Erythroblast (primary cell): ENCODE measurements at regions not wholly inside any gene's neighbourhood (a gene's known extent, or its start where the extent isn't known, plus 50 kb on each side); places are given as distances from the start of the nearest gene placed in this dataset.

ENCODE experiments used
- GATA1 ChIP-seq: IDR thresholded peaks from 2 replicates; pipeline ENCODE4 v1.6.1; 2011; ENCODE audit warnings: low read depth, mild to moderate bottlenecking, control low read depth, low read length, moderate library complexity
- POLR2A ChIP-seq: IDR thresholded peaks from 2 replicates; pipeline ENCODE4 v1.6.1; 2011; ENCODE audit warnings: mild to moderate bottlenecking, low read length

DNA sequence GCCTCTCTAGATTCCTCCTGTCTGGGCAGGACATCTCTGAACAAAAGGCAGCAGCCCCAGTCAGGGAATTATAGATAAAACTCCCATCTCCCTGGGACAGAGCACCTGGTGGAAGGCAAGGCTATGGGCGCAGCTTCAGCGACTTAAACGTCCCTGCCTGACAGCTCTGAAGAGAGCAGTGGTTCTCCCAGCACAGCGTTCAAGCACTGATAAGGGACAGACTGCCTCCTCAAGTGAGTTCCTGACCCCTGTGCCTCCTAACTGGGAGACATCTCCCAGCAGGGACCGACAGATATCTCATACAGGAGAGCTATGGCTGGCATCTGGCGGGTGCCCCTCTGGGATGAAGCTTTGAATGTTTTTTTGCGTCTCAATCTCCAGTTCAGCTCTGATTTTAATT is 262.2 kb downstream of the PARM1 start:
- no peak for TF ChIP-seq POLR2A
- no peak for TF ChIP-seq GATA1
